PC-9 (cell line): ENCODE measurements at regions not wholly inside any gene's neighbourhood (a gene's known extent, or its start where the extent isn't known, plus 50 kb on each side); places are given as distances from the start of the nearest gene placed in this dataset.

Source experiments
- EZH2 ChIP-seq: fragments of 200-600 bp; sonication (generic); IDR thresholded peaks from 2 replicates; pipeline ENCODE4 v1.8.0; 2017; ENCODE audit warnings: antibody characterized with exemption, low read depth
- TF ChIP-seq, protein P1 (sequence below): fragments of 200-600 bp; sonication (generic); conservative IDR thresholded peaks from 2 replicates; pipeline ENCODE4 v1.6.1; 2017; ENCODE audit warnings: mixed run types, antibody characterized with exemption, mild to moderate bottlenecking, moderate library complexity

- TF ChIP-seq EZH2: no peak
- TF ChIP-seq, protein P1, sequence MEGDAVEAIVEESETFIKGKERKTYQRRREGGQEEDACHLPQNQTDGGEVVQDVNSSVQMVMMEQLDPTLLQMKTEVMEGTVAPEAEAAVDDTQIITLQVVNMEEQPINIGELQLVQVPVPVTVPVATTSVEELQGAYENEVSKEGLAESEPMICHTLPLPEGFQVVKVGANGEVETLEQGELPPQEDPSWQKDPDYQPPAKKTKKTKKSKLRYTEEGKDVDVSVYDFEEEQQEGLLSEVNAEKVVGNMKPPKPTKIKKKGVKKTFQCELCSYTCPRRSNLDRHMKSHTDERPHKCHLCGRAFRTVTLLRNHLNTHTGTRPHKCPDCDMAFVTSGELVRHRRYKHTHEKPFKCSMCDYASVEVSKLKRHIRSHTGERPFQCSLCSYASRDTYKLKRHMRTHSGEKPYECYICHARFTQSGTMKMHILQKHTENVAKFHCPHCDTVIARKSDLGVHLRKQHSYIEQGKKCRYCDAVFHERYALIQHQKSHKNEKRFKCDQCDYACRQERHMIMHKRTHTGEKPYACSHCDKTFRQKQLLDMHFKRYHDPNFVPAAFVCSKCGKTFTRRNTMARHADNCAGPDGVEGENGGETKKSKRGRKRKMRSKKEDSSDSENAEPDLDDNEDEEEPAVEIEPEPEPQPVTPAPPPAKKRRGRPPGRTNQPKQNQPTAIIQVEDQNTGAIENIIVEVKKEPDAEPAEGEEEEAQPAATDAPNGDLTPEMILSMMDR: no peak
These were observed 205.7 kb downstream of the OTOR start for GRCh38 chr20:16953858-16954257.
